ENCODE measurements at regions not wholly inside any gene's neighbourhood (a gene's known extent, or its start where the extent isn't known, plus 50 kb on each side); places are given as distances from the start of the nearest gene placed in this dataset.

- intact Hi-C loops (cut with DNase I) = no loop called here
- ATAC-seq (no peak), DNase-seq (ENCODE audit: low spot score) (no peak)
Measured at GRCh38 chr10:132467464-132468149, 70.0 kb upstream of the INPP5A start.

GRCh38 chr10:132468216-132468615, 69.4 kb upstream of the INPP5A start:
- intact Hi-C loops (cut with DNase I) = no loop called here
- ATAC-seq = no peak
- DNase-seq (ENCODE audit: low spot score) = no peak

GRCh38 chr10:132468651-132469050, 68.9 kb upstream of the INPP5A start:
- ATAC-seq (no peak), DNase-seq (ENCODE audit: low spot score) (no peak)
- intact Hi-C loops (cut with DNase I) = no loop called here

DNA sequence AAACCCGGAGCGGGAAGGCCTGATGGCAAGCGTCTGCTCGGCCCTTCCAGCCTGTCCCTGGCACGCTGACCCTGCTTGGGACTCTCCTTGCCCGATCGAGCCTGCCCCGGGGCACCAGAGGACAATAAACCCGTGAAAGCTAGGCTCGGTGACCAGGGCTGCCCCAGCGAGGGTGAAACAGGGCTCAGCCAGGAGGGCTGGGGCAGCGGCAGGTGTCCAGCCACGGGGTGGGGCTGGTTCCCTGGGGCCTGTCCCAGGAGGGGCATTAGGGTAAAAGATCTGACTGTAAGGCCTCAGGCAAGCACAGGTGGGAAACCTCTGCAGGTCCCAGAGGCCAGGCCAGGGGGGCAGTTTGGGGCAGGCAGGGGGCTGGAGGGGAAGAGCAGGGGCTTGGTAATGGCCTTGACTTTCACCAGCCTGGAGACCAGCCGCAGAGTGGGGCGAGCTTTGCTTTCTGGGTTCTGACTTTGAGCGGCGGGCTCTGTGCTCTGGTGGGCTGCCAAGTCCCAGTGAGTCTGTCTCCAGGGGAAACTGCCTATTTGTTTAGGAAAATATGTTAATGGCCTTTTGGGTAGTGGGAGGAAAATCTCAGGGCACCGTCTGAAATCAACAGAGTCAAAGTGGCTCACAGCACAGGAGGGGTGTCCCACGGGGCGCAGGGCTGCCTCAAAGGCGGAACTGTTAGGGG, 68.2 kb upstream of the INPP5A start:
- ATAC-seq (peak; percentile 5), DNase-seq (ENCODE audit: low spot score) (peak; percentile 69)
- intact Hi-C loops (cut with DNase I) = no loop called here

- no peak for ATAC-seq
- intact Hi-C loops (cut with DNase I) = no loop called here
- DNase-seq (ENCODE audit: low spot score) = no peak
Measured at GRCh38 chr10:132470410-132471124, 67.0 kb upstream of the INPP5A start.

- peak; percentile 56 for DNase-seq (ENCODE audit: low spot score)
- intact Hi-C loops (cut with DNase I) = no loop called here
- no peak for ATAC-seq
Measured at GRCh38 chr10:132471125-132471451, 66.5 kb upstream of the INPP5A start.

DNA sequence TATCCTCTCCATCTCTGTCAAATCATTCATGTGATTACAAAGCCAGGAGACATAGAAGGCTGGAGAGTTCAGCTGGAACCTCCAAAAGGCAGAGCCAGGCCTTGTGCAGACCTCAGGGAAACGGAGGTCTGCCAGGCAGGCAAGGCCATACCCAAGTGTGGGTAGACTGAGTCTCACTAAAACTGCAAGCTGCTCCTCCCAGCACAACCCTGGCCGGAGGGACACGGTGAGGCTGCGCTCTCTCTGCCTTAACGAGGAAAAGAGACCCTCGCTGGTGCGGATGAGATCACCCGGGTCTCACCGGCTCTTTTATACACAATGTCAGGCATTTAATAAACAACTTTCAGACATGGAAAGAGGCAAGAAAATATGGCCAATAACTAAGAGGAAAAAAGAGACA, 66.1 kb upstream of the INPP5A start:
- intact Hi-C loops (cut with DNase I) = no loop called here
- no peak for ATAC-seq
- DNase-seq (ENCODE audit: low spot score) = peak; percentile 26

DNA sequence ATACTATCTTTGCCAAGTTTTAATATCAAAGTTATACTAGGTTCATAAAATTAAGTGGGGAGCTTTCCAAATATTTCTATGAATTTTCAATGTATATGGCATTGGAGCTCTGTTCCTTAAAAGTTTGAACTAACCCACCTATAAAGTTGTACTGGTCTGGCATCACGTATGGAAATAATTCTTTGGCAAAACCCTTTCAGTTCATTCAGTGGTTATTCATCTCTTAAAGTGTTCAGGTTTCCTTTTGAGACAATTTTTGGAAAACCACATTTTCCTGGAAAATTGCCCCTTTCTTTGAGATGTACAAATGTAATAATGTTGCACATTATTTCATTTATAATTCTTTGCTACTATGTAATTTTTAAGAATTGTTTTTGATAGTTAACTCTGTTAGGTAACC, 62.5 kb upstream of the INPP5A start:
- no peak for DNase-seq (ENCODE audit: low spot score)
- no peak for ATAC-seq
- intact Hi-C loops (cut with DNase I) = no loop called here

DNA sequence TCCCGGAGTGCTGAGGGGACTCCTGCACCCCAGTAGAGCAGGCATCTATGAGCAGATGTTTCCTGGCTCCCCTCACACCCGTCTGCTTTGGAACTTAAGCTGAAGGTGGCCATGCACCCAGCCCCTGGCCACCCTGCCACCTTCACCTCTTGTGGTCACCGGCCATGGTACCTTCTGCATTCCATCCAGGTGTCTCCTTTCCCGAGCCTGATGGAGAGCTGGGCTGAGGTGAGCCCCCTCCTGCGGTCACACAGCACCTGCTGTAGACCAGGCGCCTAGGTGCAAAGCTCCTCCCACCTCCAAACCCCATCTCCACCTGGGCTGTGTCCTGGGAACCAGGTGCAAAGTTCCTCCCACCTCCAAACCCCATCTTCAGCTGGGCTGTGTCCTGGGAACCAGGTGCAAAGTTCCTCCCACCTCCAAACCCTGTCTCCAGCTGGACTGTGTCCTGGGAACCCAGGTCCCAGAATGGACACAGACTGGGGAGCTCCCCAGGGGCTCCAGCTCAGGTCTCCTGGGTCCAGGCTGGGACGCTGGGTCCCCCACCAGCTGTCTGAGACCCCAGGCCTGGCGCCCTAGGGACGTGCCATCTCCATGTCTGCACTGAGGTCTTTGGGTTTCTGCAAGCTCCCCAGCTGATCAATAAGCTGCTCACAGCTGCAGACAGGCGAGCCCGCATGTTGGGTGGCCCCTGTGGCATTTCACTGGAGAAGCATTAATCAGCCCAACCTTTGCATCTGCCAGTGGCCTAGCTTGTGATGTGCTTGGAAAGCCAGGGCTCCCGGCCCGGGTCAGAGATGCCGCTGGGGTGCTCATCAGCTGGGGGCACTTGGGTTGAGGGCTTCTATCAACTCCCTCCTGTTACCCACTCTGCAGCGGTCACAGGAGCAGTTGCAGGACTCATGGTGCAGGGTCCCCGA, 61.2 kb upstream of the INPP5A start:
- no peak for ATAC-seq
- intact Hi-C loops (cut with DNase I) = no loop called here
- peak; percentile 54 for DNase-seq (ENCODE audit: low spot score)

- intact Hi-C loops (cut with DNase I) = no loop called here
- ATAC-seq (no peak), DNase-seq (ENCODE audit: low spot score) (no peak)
Measured at GRCh38 chr10:132477066-132477397, 60.6 kb upstream of the INPP5A start.

- ATAC-seq (peak; percentile 56), DNase-seq (ENCODE audit: low spot score) (peak; percentile 61)
- intact Hi-C loops (cut with DNase I) = no loop called here
Measured at GRCh38 chr10:132477398-132478340, 59.9 kb upstream of the INPP5A start.

- DNase-seq (ENCODE audit: low spot score) (peak; percentile 53), ATAC-seq (no peak)
- intact Hi-C loops (cut with DNase I) = no loop called here
Measured at GRCh38 chr10:132478341-132479023, 59.1 kb upstream of the INPP5A start.

DNA sequence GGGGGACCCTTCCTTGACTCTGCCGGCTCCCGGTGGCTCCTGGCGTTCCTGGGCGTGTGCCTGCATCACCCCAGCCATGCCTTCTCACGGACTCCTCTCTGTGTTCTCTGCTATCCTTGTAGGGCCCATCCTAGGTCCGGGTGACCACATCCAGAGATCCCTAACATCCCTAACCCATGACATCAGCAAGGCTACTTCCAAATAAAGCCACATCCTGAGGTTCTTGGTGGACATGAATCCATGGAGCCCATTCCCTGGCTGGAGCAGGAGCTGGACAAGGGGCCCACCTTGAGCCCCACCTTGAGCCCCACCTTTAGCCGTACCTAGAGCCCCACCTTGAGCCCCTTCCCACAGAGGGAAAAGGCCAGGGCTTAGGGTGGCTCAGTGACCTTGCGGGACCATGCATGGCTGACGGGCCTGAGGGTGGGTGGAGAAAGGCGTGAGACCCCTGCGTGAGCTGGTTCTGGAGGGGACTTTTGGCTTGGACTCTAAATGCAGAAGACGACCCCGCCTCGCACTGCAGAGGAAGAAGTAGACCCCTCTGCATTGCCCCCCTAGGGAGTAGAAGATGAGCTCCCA, 58.5 kb upstream of the INPP5A start:
- intact Hi-C loops (cut with DNase I) = no loop called here
- DNase-seq (ENCODE audit: low spot score) (peak; percentile 54), ATAC-seq (no peak)

DNA sequence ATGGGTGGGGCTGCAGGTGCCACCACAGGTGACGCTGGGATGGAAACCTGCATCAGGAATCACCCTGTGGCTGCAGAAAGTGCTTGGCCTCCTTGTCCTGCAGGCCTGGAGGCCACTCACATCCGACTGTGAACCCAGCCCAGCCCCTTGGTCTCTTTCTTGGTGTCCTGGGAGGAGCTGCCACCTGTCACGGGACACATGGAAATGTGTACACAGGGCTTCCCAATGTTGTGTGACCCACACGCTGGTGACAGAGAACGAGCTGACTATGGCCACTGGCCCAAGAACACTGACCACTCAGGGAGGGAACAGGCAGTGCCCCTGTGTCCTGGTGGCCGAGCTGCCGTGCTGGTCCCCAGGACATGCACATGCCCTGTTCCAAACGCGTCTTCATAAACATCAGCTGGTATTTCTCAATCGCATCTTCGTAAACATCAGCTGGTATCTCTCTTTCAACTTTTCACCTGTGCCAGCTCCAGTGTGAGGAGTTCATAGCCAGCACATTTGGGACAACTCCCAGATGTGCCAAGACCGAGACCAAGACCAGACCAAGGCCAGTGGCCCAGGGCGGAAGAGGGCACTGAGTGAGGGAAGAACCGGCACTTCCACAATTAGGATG, 57.9 kb upstream of the INPP5A start:
- ATAC-seq (no peak), DNase-seq (ENCODE audit: low spot score) (peak; percentile 41)
- intact Hi-C loops (cut with DNase I) = no loop called here

GRCh38 chr10:132480356-132480755, 57.2 kb upstream of the INPP5A start:
- intact Hi-C loops (cut with DNase I) = no loop called here
- ATAC-seq = no peak
- peak; percentile 38 for DNase-seq (ENCODE audit: low spot score)

GRCh38 chr10:132481690-132482089, 55.9 kb upstream of the INPP5A start:
- ATAC-seq (peak; percentile 14), DNase-seq (ENCODE audit: low spot score) (peak; percentile 56)
- intact Hi-C loops (cut with DNase I) = no loop called here
